Body of pancreas (tissue), 4 donors: ENCODE measurements at regions not wholly inside any gene's neighbourhood (a gene's known extent, or its start where the extent isn't known, plus 50 kb on each side); places are given as distances from the start of the nearest gene placed in this dataset.

Source experiments
- ATAC-seq: fragments of 150-250 bp; one replicate; pipeline ENCODE4 v1.9.1; 2016
- DNase-seq, 4 donors: peaks; one replicate each; pipeline ENCODE4 v3.0.0-alpha.2; 2019
- H3K27ac ChIP-seq, 4 donors: fragments of 200-600 bp; sonication (generic); 1 replicate in 3 of 4; 2 replicates in 1 of 4; pipeline versions ENCODE4 v1.5.1 to v1.6.1; 2016 to 2019; ENCODE audit warnings: mild to moderate bottlenecking in 1 of 4, mixed read lengths in 1 of 4, moderate library complexity in 1 of 4
- H3K27me3 ChIP-seq, 2 donors: fragments of 200-600 bp; sonication (generic); one replicate each; pipeline ENCODE4 v1.6.0; 2016; ENCODE audit warnings: mild to moderate bottlenecking in 1 of 2
- H3K36me3 ChIP-seq, 2 donors: fragments of 200-600 bp; sonication (generic); replicated peaks in 1 of 2; 2 replicates each; pipeline ENCODE4 v1.5.1; 2016; ENCODE audit warnings: low read depth in 2 of 2; ENCODE audit not compliant: insufficient read depth in 1 of 2
- H3K4me1 ChIP-seq: fragments of 200-600 bp; sonication (generic); one replicate; pipeline ENCODE4 v1.6.0; 2016
- H3K4me3 ChIP-seq, 2 donors: fragments of 200-600 bp; sonication (generic); 1 replicate in 1 of 2; 2 replicates in 1 of 2; pipeline ENCODE4 v1.5.1; 2016 to 2019
- H3K9me3 ChIP-seq, 3 donors: fragments of 200-600 bp; sonication (generic); 1 replicate in 2 of 3; 2 replicates in 1 of 3; pipeline ENCODE4 v1.5.1; 2016
- CTCF ChIP-seq, 7 experiments: fragments of 450-650 bp in 4 of 7; fragments of 200-600 bp in 3 of 7; sonication (generic) in 3 of 7; IDR thresholded peaks; one replicate each; pipeline ENCODE4 v1.5.1; 2016 to 2019; ENCODE audit warnings: antibody characterized with exemption in 7 of 7
- POLR2A ChIP-seq, 3 donors: fragments of 450-650 bp; IDR thresholded peaks; one replicate each; pipeline ENCODE4 v1.6.1; 2016; ENCODE audit warnings: antibody characterized with exemption in 3 of 3, mild to moderate bottlenecking in 2 of 3
- WGBS, 2 donors: methylation state at CpG; one replicate each; pipeline ENCODE4 v1.1.5; 2017; 5-methylcytosine and 5-hydroxymethylcytosine counted together
- intact Hi-C: fragments of 100-400 bp; cut with DNase I; formaldehyde crosslinking; loops from one replicate; pipeline ENCODE4 v1.15.1; 2023

GRCh38 chr15:35771746-35772442 is 225.9 kb upstream of the DPH6 start:
- H3K27ac ChIP-seq, result no peak overlapping the region
- H3K27me3 ChIP-seq, result no peaks in the 10 kb centered on the region
- DNase-seq (no peak), ATAC-seq (no peak)
- H3K4me1 ChIP-seq, result no peaks in the 10 kb centered on the region
- no peak overlapping the region for H3K4me3 ChIP-seq
- TF ChIP-seq POLR2A (IDR thresholded peaks at IDR 0.05), result no peak
- WGBS, 2 donors, result 74 to 75% methylated on average over 5 of the region's 5 CpGs
- H3K9me3 ChIP-seq, result no peaks in the 10 kb centered on the region
- intact Hi-C loops, result no loop called here
- no peaks in the 10 kb centered on the region for H3K36me3 ChIP-seq

- Histone ChIP-seq H3K36me3 (no peaks in the 10 kb centered on the region), H3K4me1 (no peaks in the 10 kb centered on the region), H3K9me3 (no peaks in the 10 kb centered on the region), H3K4me3 (no peak overlapping the region), H3K27me3 (no peaks in the 10 kb centered on the region), H3K27ac (no peak overlapping the region)
- WGBS, 2 donors, result 92 to 98% methylated on average over 8 of the region's 8 CpGs
- DNase-seq, result no peak
- TF ChIP-seq CTCF (IDR thresholded peaks at IDR 0.05) (no peak), POLR2A (IDR thresholded peaks at IDR 0.05) (no peak)
- no peak for ATAC-seq
- intact Hi-C loops, result no loop called here
Observed at GRCh38 chr15:35774653-35775052, 228.7 kb upstream of the DPH6 start.

- TF ChIP-seq CTCF (IDR thresholded peaks at IDR 0.05), result no peak
- no peak for TF ChIP-seq POLR2A (IDR thresholded peaks at IDR 0.05)
- intact Hi-C loops, result no loop called here
- no peaks in the 10 kb centered on the region for H3K9me3 ChIP-seq
- no peak for DNase-seq
- no peak for ATAC-seq
- H3K4me1 ChIP-seq, result no peaks in the 10 kb centered on the region
- no peaks in the 10 kb centered on the region for H3K27me3 ChIP-seq
- H3K36me3 ChIP-seq, result no peaks in the 10 kb centered on the region
- no peak overlapping the region for H3K4me3 ChIP-seq
- no peak overlapping the region for H3K27ac ChIP-seq
- 86 to 88% methylated on average over 4 of the region's 4 CpGs for WGBS, 2 donors
Observed at GRCh38 chr15:35775471-35775870, 229.5 kb upstream of the DPH6 start.

GRCh38 chr15:35777061-35777460 is 231.1 kb upstream of the DPH6 start:
- intact Hi-C loops, result no loop called here
- Histone ChIP-seq H3K36me3 (no peaks in the 10 kb centered on the region), H3K9me3 (no peaks in the 10 kb centered on the region), H3K4me1 (no peaks in the 10 kb centered on the region), H3K27me3 (no peaks in the 10 kb centered on the region), H3K27ac (no peak overlapping the region), H3K4me3 (no peak overlapping the region)
- no peak for ATAC-seq
- TF ChIP-seq CTCF (IDR thresholded peaks at IDR 0.05) (no peak), POLR2A (IDR thresholded peaks at IDR 0.05) (no peak)
- DNase-seq, result no peak
- WGBS, 2 donors, result 76 to 78% methylated on average over 9 of the region's 9 CpGs

- H3K4me1 ChIP-seq, result no peaks in the 10 kb centered on the region
- H3K9me3 ChIP-seq, result no peaks in the 10 kb centered on the region
- intact Hi-C loops, result no loop called here
- H3K27me3 ChIP-seq, result no peaks in the 10 kb centered on the region
- H3K27ac ChIP-seq, result no peak overlapping the region
- DNase-seq (no peak), ATAC-seq (no peak)
- no peak for TF ChIP-seq CTCF (IDR thresholded peaks at IDR 0.05)
- TF ChIP-seq POLR2A (IDR thresholded peaks at IDR 0.05), result no peak
- H3K4me3 ChIP-seq, result no peak overlapping the region
- no peaks in the 10 kb centered on the region for H3K36me3 ChIP-seq
Observed at GRCh38 chr15:35783203-35783602, 237.2 kb upstream of the DPH6 start.
